GM12864 (cell line): ENCODE measurements at regions not wholly inside any gene's neighbourhood (a gene's known extent, or its start where the extent isn't known, plus 50 kb on each side); places are given as distances from the start of the nearest gene placed in this dataset.

Experiments
- DNase-seq: peaks from one replicate; pipeline ENCODE4 v3.0.0-alpha.2; 2011; ENCODE audit warnings: low read depth
- H3K4me3 ChIP-seq: 2 replicates; pipeline ENCODE4 v1.5.1; 2011; ENCODE audit warnings: mild to moderate bottlenecking, low read depth, low read length, control low read depth
- TF ChIP-seq, protein P1 (sequence below): IDR thresholded peaks from 2 replicates; pipeline ENCODE4 v1.5.1; 2011; ENCODE audit warnings: low read depth, mild to moderate bottlenecking, moderate library complexity, low read length, control low read depth, inconsistent platforms; ENCODE audit errors: missing control alignments

DNA sequence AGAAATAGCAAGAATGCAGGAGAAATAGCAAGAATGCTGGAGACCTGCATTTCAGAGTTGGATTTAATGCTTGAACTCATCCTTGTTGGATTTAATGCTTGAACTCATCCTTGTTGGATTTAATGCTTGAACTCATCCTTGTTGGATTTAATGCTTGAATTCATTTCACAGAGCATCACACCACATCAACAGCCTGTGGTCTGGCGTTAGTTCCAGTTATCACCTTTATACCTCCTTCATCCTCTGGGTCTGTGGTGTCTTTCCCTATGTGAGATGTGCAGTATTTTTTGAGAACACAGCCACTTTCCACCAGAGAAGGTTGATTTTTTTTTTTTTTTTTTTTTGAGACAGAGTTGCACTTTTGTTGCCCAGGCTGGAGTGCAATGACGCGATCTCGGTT lies 546.4 kb upstream of the SOX11 start:
- TF ChIP-seq, protein P1, sequence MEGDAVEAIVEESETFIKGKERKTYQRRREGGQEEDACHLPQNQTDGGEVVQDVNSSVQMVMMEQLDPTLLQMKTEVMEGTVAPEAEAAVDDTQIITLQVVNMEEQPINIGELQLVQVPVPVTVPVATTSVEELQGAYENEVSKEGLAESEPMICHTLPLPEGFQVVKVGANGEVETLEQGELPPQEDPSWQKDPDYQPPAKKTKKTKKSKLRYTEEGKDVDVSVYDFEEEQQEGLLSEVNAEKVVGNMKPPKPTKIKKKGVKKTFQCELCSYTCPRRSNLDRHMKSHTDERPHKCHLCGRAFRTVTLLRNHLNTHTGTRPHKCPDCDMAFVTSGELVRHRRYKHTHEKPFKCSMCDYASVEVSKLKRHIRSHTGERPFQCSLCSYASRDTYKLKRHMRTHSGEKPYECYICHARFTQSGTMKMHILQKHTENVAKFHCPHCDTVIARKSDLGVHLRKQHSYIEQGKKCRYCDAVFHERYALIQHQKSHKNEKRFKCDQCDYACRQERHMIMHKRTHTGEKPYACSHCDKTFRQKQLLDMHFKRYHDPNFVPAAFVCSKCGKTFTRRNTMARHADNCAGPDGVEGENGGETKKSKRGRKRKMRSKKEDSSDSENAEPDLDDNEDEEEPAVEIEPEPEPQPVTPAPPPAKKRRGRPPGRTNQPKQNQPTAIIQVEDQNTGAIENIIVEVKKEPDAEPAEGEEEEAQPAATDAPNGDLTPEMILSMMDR = no peak
- DNase-seq = no peak
- no peak overlapping the region for H3K4me3 ChIP-seq

DNA sequence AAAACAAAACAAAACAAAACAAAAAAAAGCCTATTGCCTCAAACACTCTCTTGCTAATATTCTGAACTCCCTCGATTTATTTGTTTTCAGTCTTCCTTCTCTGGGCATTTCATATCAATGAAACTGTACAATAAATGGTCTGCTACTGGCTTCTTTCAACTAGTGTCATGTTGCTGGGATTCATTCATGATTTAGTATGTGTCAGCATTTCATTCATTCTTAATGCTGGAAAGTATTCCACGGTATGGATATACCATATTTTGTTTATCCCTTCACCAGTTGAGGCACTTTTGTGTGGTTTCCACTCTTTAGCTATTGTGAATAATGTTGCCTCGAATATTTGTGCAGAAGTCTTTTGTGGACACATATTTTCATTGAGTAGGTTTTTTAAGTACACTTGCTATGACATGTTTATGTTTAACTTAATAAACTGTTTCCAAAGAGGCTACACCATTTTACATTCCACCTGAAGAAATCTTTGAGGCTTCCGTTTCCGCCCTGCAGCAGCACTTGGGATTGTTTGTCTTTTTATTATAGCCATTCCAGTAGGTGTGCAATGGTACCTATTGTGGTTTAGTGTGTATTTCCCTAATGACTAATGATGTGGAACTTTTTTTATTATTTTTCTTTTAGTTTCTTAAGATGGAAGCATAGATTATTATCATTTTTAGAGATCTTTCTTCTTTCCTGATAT lies 543.6 kb upstream of the SOX11 start:
- no peak for DNase-seq
- H3K4me3 ChIP-seq = no peak overlapping the region
- TF ChIP-seq, protein P1 = no peak

DNA sequence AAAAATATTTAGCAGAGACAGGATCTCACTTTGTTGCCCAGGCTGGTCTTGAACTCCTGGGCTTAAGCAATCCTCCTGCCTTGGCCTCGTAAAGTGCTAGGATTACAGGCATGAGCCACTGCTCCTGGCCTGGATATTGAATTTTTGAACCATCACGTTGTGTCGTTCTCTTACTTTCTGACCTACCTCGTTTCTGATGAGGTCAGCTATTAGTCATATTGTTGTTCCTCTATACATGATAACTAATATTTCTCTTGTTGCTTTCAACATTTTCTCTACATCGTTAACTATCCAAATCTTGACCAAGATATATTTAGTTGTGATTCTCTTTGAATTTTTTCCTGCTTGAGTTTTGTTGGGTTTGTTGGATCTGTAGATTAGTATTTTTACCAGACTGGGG lies 541.3 kb upstream of the SOX11 start:
- TF ChIP-seq, protein P1 = no peak
- no peak for DNase-seq
- no peak overlapping the region for H3K4me3 ChIP-seq

DNA sequence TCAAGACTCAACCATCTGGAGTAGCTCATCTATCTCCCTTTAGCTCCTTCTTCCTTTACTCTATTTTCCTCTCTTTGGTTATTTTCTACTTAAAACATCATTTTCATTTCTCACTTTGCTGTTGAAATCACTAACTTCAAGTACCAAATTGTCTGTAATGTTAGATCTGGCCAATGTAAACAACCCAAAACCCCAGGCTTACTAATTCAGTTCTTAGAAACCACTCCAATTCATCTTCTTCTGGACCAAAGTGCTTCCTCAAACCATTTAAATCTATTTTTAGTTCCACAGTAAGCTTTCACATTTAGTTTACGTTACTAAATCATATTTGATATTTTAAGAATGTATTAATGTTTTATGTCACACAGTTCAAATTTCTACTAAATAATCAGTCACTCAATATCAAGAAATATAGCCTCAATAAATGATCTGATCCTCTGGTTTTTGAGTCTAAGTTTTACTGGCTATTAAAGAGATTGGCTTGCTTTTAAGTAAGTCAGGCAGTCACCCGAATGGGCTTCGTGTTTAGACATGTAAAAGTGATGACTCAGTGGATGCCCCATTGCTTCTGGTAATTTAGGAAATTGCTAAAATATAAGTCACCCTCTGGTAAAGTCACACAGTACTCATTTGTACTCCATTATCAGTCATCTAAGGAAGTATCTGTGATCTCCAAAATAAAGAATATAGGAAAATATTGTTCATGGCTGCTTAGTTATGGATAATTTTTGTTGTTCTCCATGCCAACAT lies 527.2 kb upstream of the SOX11 start:
- H3K4me3 ChIP-seq = no peak overlapping the region
- TF ChIP-seq, protein P1 = no peak
- DNase-seq = no peak

DNA sequence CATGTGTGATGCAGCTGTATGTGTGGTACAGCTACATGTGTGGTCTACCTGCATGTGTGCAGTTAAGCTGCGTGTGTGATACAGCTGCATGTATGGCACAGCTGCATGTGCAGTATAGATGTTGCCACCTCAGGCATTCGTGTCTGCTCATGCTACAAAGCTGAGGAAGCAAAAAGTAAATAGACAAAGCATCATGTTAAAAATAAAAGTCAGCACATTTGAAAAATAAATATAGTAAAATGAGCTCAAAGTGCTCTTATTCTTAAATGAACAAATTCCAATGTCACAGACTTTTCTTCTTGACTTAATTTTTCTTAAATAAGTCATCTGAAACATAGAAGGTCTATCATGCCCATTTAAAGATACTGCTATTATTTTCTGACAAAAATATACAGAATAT lies 519.3 kb upstream of the SOX11 start:
- H3K4me3 ChIP-seq = no peak overlapping the region
- TF ChIP-seq, protein P1 = no peak
- DNase-seq = no peak

DNA sequence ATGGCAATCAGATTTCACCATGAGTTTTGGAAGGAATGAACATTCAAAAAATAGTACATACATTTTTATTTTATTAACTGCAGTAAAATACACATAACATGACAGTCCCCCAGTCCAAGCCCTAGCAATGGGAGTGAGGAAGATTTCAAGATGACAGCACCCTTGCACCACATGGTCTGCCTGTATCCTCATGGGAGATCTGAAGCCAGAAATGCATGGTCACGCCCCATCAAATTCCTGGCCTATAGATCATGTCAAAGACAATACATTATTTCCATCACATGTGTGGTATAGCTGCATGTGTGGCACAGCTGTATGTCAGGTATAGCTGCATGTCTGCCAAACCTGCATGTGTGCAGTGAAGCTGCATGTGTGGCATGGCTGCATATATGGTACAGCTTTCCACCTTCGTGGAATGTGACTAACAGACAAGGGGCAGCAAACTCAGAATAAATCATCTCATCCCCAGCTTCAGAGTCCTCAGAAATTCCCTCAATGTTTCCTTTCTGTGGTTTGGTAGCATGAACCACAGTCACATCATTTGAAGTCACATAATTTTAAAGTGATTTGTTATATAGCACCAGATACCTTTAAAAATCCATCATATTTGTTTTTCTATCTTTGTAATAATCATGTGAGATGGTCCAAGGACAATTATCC lies 518.2 kb upstream of the SOX11 start:
- no peak for DNase-seq
- TF ChIP-seq, protein P1 = no peak

More for the DNA sequence above, 518.2 kb upstream of the SOX11 start:
- H3K4me3 ChIP-seq = no peak overlapping the region
